A549 (cell line): ENCODE measurements at regions not wholly inside any gene's neighbourhood (a gene's known extent, or its start where the extent isn't known, plus 50 kb on each side); places are given as distances from the start of the nearest gene placed in this dataset.

Experiments
- ATAC-seq, 2 experiments: fragments of 200-7000 bp in 1 of 2; fragments of >200 bp in 1 of 2; cut with Nextera tagmentation in 1 of 2; cut with Tn5 transposase in 1 of 2; 3 replicates each; pipeline versions ENCODE4 v1.8.0 to v1.9.1; 2018 to 2020; ENCODE audit warnings: mild to moderate bottlenecking in 1 of 2, moderate library complexity in 1 of 2
- CTCF ChIA-PET: fragments of 300-600 bp; sonication (Branson Sonifier 250); formaldehyde crosslinking; extraction: SDS; loops from one replicate; lab custom pipeline; 2021; ENCODE audit warnings: antibody characterized with exemption, inconsistent platforms; lab: Yijun Ruan, JAX
- POLR2A ChIA-PET: fragments of 350-600 bp; formaldehyde crosslinking; extraction: SDS; loops from one replicate; lab custom pipeline; 2021; ENCODE audit warnings: antibody characterized with exemption, inconsistent platforms; lab: Yijun Ruan, JAX
- DNase-seq, 2 experiments: peaks; one replicate each; pipeline versions ENCODE4 v3.0.0 to v3.0.0-alpha.2; 2011 to 2016; ENCODE audit warnings: low read depth in 1 of 2, low spot score in 1 of 2
- FAIRE-seq: peaks from 2 replicates; lab custom pipeline; 2011; peaks lifted over from hg19 to GRCh38; lab: Jason Lieb, UNC
- H3K27ac ChIP-seq, 2 experiments: fragments of >200 bp; sonication (Bioruptor Twin); formaldehyde crosslinking; 3 replicates each; pipeline ENCODE4 v1.5.1; 2016 to 2017
- H3K4me1 ChIP-seq: fragments of >200 bp; sonication (Bioruptor Twin); formaldehyde crosslinking; 3 replicates; pipeline ENCODE4 v1.6.1; 2016
- H3K4me2 ChIP-seq: fragments of >200 bp; sonication (Bioruptor Twin); formaldehyde crosslinking; 3 replicates; pipeline ENCODE4 v1.6.1; 2016
- H3K4me3 ChIP-seq: fragments of >200 bp; sonication (Bioruptor Twin); formaldehyde crosslinking; 3 replicates; pipeline ENCODE4 v1.5.1; 2016
- H3K9me3 ChIP-seq: fragments of >200 bp; sonication (Bioruptor Twin); formaldehyde crosslinking; 3 replicates; pipeline ENCODE4 v1.6.1; 2016
- ATOH8 ChIP-seq: fragments of 250-450 bp; sonication (Bioruptor Pico); IDR thresholded peaks from 2 replicates; pipeline ENCODE4 v1.5.0; 2020; ENCODE audit warnings: low read depth, mild to moderate bottlenecking, moderate library complexity
- CHD2 ChIP-seq: fragments of 150-350 bp; IDR thresholded peaks from 2 replicates; pipeline ENCODE4 v1.6.1; 2014; ENCODE audit warnings: low read length; ENCODE audit not compliant: partially characterized antibody
- EP300 ChIP-seq, 2 experiments: fragments of >200 bp; sonication (Bioruptor Twin); formaldehyde crosslinking; IDR thresholded peaks; 2 replicates in 1 of 2; 3 replicates in 1 of 2; pipeline ENCODE4 v1.6.1; 2016 to 2017
- HOXB5 ChIP-seq: fragments of 250-450 bp; sonication (Bioruptor Pico); IDR thresholded peaks from 2 replicates; pipeline ENCODE4 v1.5.0; 2020; ENCODE audit warnings: mild to moderate bottlenecking, moderate library complexity
- JUNB ChIP-seq: fragments of >200 bp; sonication (Bioruptor Twin); formaldehyde crosslinking; IDR thresholded peaks from 2 replicates; pipeline ENCODE4 v1.6.1; 2016
- KDM5A ChIP-seq: fragments of 200-600 bp; sonication (generic); IDR thresholded peaks from 2 replicates; pipeline ENCODE4 v1.6.1; 2016; ENCODE audit warnings: antibody characterized with exemption, mild to moderate bottlenecking
- MAFK ChIP-seq: fragments of 450-650 bp; IDR thresholded peaks from 2 replicates; pipeline ENCODE4 v1.6.1; 2014; ENCODE audit not compliant: partially characterized antibody
- MAX ChIP-seq: IDR thresholded peaks from 2 replicates; pipeline ENCODE4 v1.6.1; 2012
- NFE2L2 ChIP-seq: fragments of 150-350 bp; conservative IDR thresholded peaks from 2 replicates; pipeline ENCODE4 v1.6.1; 2014; ENCODE audit warnings: low read length
- PBX3 ChIP-seq: IDR thresholded peaks from 2 replicates; pipeline ENCODE4 v1.6.1; 2012
- PHF8 ChIP-seq: fragments of 200-600 bp; sonication (generic); IDR thresholded peaks from 2 replicates; pipeline ENCODE4 v1.6.1; 2016; ENCODE audit warnings: low read depth, mild to moderate bottlenecking, antibody characterized with exemption, moderate library complexity, borderline replicate concordance
- POLR2A ChIP-seq: IDR thresholded peaks from 2 replicates; pipeline ENCODE4 v1.6.1; 2012; ENCODE audit warnings: mild to moderate bottlenecking, low read length
- REST ChIP-seq: fragments of 200-600 bp; sonication (generic); IDR thresholded peaks from 2 replicates; pipeline ENCODE4 v1.6.1; 2016; ENCODE audit warnings: antibody characterized with exemption, mild to moderate bottlenecking, moderate library complexity
- ZC3H11A ChIP-seq: fragments of 450-650 bp; IDR thresholded peaks from 2 replicates; pipeline ENCODE4 v1.6.1; 2014; ENCODE audit warnings: antibody characterized with exemption, mild to moderate bottlenecking
- ZFP36 ChIP-seq: fragments of 450-650 bp; IDR thresholded peaks from 2 replicates; pipeline ENCODE4 v1.6.1; 2014; ENCODE audit warnings: borderline replicate concordance; ENCODE audit not compliant: partially characterized antibody
- ZSCAN20 ChIP-seq: fragments of 250-450 bp; sonication (Bioruptor Pico); IDR thresholded peaks from 2 replicates; pipeline ENCODE4 v1.8.0; 2022; ENCODE audit warnings: mild to moderate bottlenecking, moderate library complexity
- WGBS: methylation state at CpG from one replicate; pipeline ENCODE4 v1.1.6; 2017; ENCODE audit errors: missing lambda C conversion rate; 5-methylcytosine and 5-hydroxymethylcytosine counted together

- no peak for ATAC-seq
- TF ChIP-seq PHF8 (no peak), NFE2L2 (no peak), ZC3H11A (no peak), EP300 (IDR thresholded peaks at IDR 0.05) (no peak), CHD2 (no peak), ZSCAN20 (CRISPR knock-in tag) (no peak), PBX3 (no peak), MAFK (no peak), REST (no peak), MAX (no peak), JUNB (no peak)
- POLR2A ChIA-PET: no interaction called here
- no peak overlapping the region for H3K4me3 ChIP-seq
- CTCF ChIA-PET: no interaction called here
- no peak for DNase-seq
- FAIRE-seq: no peak
- H3K4me1 ChIP-seq: peaks cover 19% of the 10 kb centered on the region
- H3K27ac ChIP-seq: 0 out of 6 replicates have a peak overlapping the region, but pooled peaks of 1 of the 2 experiments have one; percentile 17
- 68% methylated on average over 3 of the region's 3 CpGs for WGBS
- H3K4me2 ChIP-seq: no peak overlapping the region
- H3K9me3 ChIP-seq: peaks cover 14% of the 10 kb centered on the region; the same call in 2 of the 3 replicates
Observed at GRCh38 chr7:106372595-106373318, 88.0 kb upstream of the NAMPT start.

- peaks cover 13% of the 10 kb centered on the region for H3K4me1 ChIP-seq
- ATAC-seq: no peak
- WGBS: 60% methylated on average over 2 of the region's 2 CpGs
- TF ChIP-seq KDM5A: no peak
- no peak for TF ChIP-seq POLR2A
- TF ChIP-seq HOXB5 (CRISPR knock-in tag): no peak
- no peak for TF ChIP-seq JUNB
- TF ChIP-seq REST: no peak
- no peak for TF ChIP-seq ATOH8
- no peak for TF ChIP-seq ZFP36
- FAIRE-seq: no peak
- no peak for DNase-seq
- CTCF ChIA-PET: no interaction called here
- H3K27ac ChIP-seq: no peak overlapping the region
- peaks cover 17% of the 10 kb centered on the region; the same call in 2 of the 3 replicates for H3K9me3 ChIP-seq
- no peak overlapping the region for H3K4me3 ChIP-seq
- H3K4me2 ChIP-seq: no peak overlapping the region
- POLR2A ChIA-PET: no interaction called here
Observed at GRCh38 chr7:106372126-106372525, 87.3 kb upstream of the NAMPT start.
